ENCODE measurements at regions not wholly inside any gene's neighbourhood (a gene's known extent, or its start where the extent isn't known, plus 50 kb on each side); places are given as distances from the start of the nearest gene placed in this dataset.

- ATAC-seq (ENCODE audit: low FRiP score) (no peak), DNase-seq (ENCODE audit: low spot score) (no peak)
- TF ChIP-seq, protein P1, sequence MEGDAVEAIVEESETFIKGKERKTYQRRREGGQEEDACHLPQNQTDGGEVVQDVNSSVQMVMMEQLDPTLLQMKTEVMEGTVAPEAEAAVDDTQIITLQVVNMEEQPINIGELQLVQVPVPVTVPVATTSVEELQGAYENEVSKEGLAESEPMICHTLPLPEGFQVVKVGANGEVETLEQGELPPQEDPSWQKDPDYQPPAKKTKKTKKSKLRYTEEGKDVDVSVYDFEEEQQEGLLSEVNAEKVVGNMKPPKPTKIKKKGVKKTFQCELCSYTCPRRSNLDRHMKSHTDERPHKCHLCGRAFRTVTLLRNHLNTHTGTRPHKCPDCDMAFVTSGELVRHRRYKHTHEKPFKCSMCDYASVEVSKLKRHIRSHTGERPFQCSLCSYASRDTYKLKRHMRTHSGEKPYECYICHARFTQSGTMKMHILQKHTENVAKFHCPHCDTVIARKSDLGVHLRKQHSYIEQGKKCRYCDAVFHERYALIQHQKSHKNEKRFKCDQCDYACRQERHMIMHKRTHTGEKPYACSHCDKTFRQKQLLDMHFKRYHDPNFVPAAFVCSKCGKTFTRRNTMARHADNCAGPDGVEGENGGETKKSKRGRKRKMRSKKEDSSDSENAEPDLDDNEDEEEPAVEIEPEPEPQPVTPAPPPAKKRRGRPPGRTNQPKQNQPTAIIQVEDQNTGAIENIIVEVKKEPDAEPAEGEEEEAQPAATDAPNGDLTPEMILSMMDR (IDR thresholded peaks at IDR 0.05), result no peak
Measured at GRCh38 chr11:45470794-45471167, 184.6 kb upstream of the SYT13 start.

DNA sequence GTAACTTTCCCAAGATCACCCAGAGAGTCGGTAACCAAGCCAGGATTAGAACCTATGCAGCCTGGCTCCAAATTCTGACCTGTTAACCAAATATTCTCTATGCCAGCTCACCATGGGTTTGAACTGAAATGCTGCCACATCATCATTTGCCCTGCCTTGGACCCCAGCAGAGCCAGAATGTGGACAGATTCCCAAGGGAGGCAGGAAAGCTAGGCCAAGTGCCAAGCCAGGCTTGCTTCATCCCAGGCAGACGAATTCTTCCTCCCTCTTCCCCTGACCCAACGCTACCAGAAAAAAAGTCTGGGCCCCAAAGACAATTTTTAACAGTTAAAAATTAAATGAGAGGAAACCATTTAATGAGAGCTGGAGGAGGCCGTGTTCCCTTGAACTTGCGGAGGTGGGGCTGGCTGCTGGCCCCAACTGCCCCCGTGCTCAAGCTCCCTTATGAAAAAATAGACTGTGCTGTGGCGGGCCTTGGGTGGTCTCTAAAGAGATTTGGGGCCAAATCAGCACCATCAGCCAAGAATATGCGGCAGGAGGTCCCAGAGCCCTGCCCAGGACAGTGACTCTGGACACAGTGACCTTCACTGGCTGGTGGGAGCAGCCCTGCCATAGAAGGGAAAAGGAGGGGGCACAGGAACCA is 184.1 kb upstream of the SYT13 start:
- DNase-seq (ENCODE audit: low spot score), result peak; percentile 42

GRCh38 chr11:45468267-45468856 is 182.2 kb upstream of the SYT13 start:
- DNase-seq (ENCODE audit: low spot score) (no peak), ATAC-seq (ENCODE audit: low FRiP score) (no peak)
- TF ChIP-seq, protein P1 (IDR thresholded peaks at IDR 0.05), result no peak

More for the DNA sequence above, 184.1 kb upstream of the SYT13 start:
- TF ChIP-seq, protein P1 (IDR thresholded peaks at IDR 0.05), result no peak
- peak; percentile 43 for ATAC-seq (ENCODE audit: low FRiP score)

DNA sequence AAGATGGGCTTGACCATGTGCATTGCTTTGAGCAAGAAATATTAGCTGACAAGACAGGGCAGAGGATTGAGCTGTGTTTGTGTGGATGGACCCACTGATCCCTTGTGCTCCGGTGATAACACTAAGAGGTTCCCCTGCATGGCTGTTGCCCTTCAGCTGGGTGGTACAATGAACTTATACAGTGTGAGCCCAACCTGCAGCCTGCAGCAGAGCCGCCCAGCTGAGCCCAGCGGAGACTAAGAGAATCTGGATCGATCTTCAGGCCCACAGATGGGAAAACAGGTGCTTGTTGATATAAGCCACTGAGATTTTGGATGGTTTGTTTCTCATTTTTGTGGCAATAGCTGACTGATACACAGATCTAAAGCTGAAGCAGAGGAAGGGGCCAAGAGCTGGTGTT is 177.4 kb upstream of the SYT13 start:
- ATAC-seq (ENCODE audit: low FRiP score) (no peak), DNase-seq (ENCODE audit: low spot score) (no peak)
- TF ChIP-seq, protein P1 (IDR thresholded peaks at IDR 0.05), result no peak

DNA sequence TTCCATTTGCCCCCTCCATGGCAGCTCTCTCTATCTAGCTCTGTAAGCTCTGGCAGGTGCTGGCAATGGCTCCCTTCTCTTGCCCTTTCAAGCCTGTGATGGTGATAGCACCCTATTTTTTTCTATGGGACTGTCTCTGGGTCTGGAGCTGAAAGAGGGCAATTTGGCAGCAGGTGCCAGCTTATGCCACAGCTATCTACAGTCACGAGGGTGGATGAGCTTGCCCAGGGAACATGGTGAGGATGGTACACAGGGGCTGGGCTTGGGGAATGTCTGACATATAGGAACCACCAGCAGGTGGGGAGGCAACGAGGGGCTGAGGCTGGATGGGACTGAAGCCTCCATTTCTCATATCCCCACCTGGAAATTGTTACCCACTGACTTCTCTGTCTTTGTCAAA is 175.4 kb upstream of the SYT13 start:
- ATAC-seq (ENCODE audit: low FRiP score), result no peak
- DNase-seq (ENCODE audit: low spot score), result no peak
- TF ChIP-seq, protein P1 (IDR thresholded peaks at IDR 0.05), result no peak

- TF ChIP-seq, protein P1 (IDR thresholded peaks at IDR 0.05), result no peak
- no peak for DNase-seq (ENCODE audit: low spot score)
Measured at GRCh38 chr11:45459491-45459890, 173.3 kb upstream of the SYT13 start.

DNA sequence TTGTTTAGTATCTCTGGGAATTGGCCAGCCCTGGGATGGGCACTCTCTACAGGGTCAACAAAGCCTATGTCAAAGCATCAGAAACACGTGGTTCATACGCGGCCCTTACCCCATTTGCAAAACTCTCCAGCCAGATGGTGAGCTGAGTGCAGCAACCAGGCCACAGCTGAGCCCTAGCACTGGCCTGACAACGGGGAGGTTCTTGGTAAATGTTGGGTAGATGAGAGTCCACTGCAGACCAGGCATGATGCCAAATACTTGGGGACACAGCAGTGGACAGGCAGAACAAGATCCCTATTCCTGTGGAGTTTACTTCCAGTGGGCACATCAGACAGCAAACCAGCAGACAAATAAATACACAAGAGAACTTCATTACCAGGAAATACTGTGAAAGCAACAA is 172.1 kb upstream of the SYT13 start:
- TF ChIP-seq, protein P1 (IDR thresholded peaks at IDR 0.05), result no peak
- DNase-seq (ENCODE audit: low spot score) (no peak), ATAC-seq (ENCODE audit: low FRiP score) (no peak)

More at GRCh38 chr11:45459491-45459890, 173.3 kb upstream of the SYT13 start:
- no peak for ATAC-seq (ENCODE audit: low FRiP score)

All from omental fat pad (tissue), 3 donors.